Activated CD4-positive, alpha-beta T cell treated with anti-CD3 and anti-CD28 coated beads for 36 hours (primary cell): ENCODE measurements at regions not wholly inside any gene's neighbourhood (a gene's known extent, or its start where the extent isn't known, plus 50 kb on each side); places are given as distances from the start of the nearest gene placed in this dataset.

ENCODE experiments used
- ATAC-seq: fragments of 200-7000 bp; cut with Tn5 transposase; one replicate; pipeline ENCODE4 v1.10.0; 2021; ENCODE audit warnings: mild to moderate bottlenecking, moderate library complexity
- CTCF ChIA-PET: fragments of 350-600 bp; sonication (Branson Sonifier 250); formaldehyde crosslinking; loops from one replicate; lab custom pipeline; 2021; ENCODE audit warnings: antibody characterized with exemption; lab: Charles Lee
- POLR2A ChIA-PET: fragments of 350-600 bp; sonication (Branson Sonifier 250); formaldehyde crosslinking; loops from one replicate; lab custom pipeline; 2021; ENCODE audit warnings: antibody characterized with exemption, inconsistent platforms; lab: Charles Lee
- DNase-seq: peaks from one replicate; pipeline ENCODE4 v3.0.0-alpha.2; 2020
- H3K27ac Mint-ChIP-seq: one replicate; pipeline ENCODE4 v1.8.0; 2021; ENCODE audit warnings: mixed read lengths
- H3K27me3 Mint-ChIP-seq: one replicate; pipeline ENCODE4 v1.8.0; 2021; ENCODE audit warnings: mixed read lengths
- H3K36me3 Mint-ChIP-seq: one replicate; pipeline ENCODE4 v1.8.0; 2021; ENCODE audit warnings: low read depth, mixed read lengths
- H3K4me1 Mint-ChIP-seq: one replicate; pipeline ENCODE4 v1.8.0; 2021; ENCODE audit warnings: mixed read lengths
- H3K4me3 Mint-ChIP-seq: one replicate; pipeline ENCODE4 v1.8.0; 2021; ENCODE audit warnings: mild to moderate bottlenecking, moderate library complexity, mixed read lengths
- H3K9me3 Mint-ChIP-seq: one replicate; pipeline ENCODE4 v1.8.0; 2021; ENCODE audit warnings: low read depth, mixed read lengths
- intact Hi-C, 2 experiments: fragments of 100-400 bp; cut with DNase I in 1 of 2; cut with micrococcal nuclease in 1 of 2; formaldehyde crosslinking; loops; one replicate each; pipeline versions ENCODE4 v1.14.2 to v1.15.1; 2022 to 2024; cut with DNase I, micrococcal nuclease

GRCh38 chr9:126057121-126057825 is 269.4 kb upstream of the MVB12B start:
- H3K27me3 Mint-ChIP-seq = peaks cover 10% of the 10 kb centered on the region
- DNase-seq = no peak
- no peaks in the 10 kb centered on the region for H3K36me3 Mint-ChIP-seq
- ChIA-PET POLR2A (no interaction called here), CTCF (no interaction called here)
- H3K4me1 Mint-ChIP-seq = no peaks in the 10 kb centered on the region
- no peak overlapping the region for H3K4me3 Mint-ChIP-seq
- H3K9me3 Mint-ChIP-seq = no peaks in the 10 kb centered on the region
- intact Hi-C loops = no loop called here
- no peak overlapping the region for H3K27ac Mint-ChIP-seq
- ATAC-seq = no peak

- H3K9me3 Mint-ChIP-seq = no peaks in the 10 kb centered on the region
- H3K27me3 Mint-ChIP-seq = peaks cover 9% of the 10 kb centered on the region
- no peaks in the 10 kb centered on the region for H3K4me1 Mint-ChIP-seq
- ChIA-PET CTCF (no interaction called here), POLR2A (no interaction called here)
- DNase-seq = no peak
- ATAC-seq = no peak
- no peaks in the 10 kb centered on the region for H3K36me3 Mint-ChIP-seq
- H3K4me3 Mint-ChIP-seq = no peak overlapping the region
- no peak overlapping the region for H3K27ac Mint-ChIP-seq
- intact Hi-C loops = no loop called here
These were observed 268.6 kb upstream of the MVB12B start for GRCh38 chr9:126058011-126058531.

GRCh38 chr9:126058591-126058990 is 268.0 kb upstream of the MVB12B start:
- Mint-ChIP-seq H3K4me3 (no peak overlapping the region), H3K4me1 (no peaks in the 10 kb centered on the region), H3K27ac (no peak overlapping the region), H3K9me3 (no peaks in the 10 kb centered on the region), H3K36me3 (no peaks in the 10 kb centered on the region), H3K27me3 (peaks cover 7% of the 10 kb centered on the region)
- POLR2A ChIA-PET = no interaction called here
- CTCF ChIA-PET = no interaction called here
- no peak for ATAC-seq
- intact Hi-C loops = no loop called here
- no peak for DNase-seq

GRCh38 chr9:126061575-126061974 is 265.1 kb upstream of the MVB12B start:
- ChIA-PET POLR2A (no interaction called here), CTCF (no interaction called here)
- H3K9me3 Mint-ChIP-seq = no peaks in the 10 kb centered on the region

GRCh38 chr9:126062158-126062886 is 264.3 kb upstream of the MVB12B start:
- CTCF ChIA-PET = no interaction called here
- Mint-ChIP-seq H3K27me3 (peaks cover 9% of the 10 kb centered on the region), H3K4me1 (no peaks in the 10 kb centered on the region), H3K27ac (no peak overlapping the region), H3K4me3 (no peak overlapping the region), H3K9me3 (no peaks in the 10 kb centered on the region), H3K36me3 (no peaks in the 10 kb centered on the region)
- no peak for ATAC-seq
- DNase-seq = no peak
- intact Hi-C loops = no loop called here
- POLR2A ChIA-PET = no interaction called here

More at GRCh38 chr9:126061575-126061974, 265.1 kb upstream of the MVB12B start:
- Mint-ChIP-seq H3K27ac (no peak overlapping the region), H3K36me3 (no peaks in the 10 kb centered on the region), H3K4me1 (no peaks in the 10 kb centered on the region), H3K27me3 (peaks cover 9% of the 10 kb centered on the region), H3K4me3 (no peak overlapping the region)
- ATAC-seq (no peak), DNase-seq (no peak)
- intact Hi-C loops = no loop called here

- Mint-ChIP-seq H3K27me3 (peaks cover 9% of the 10 kb centered on the region), H3K36me3 (no peaks in the 10 kb centered on the region), H3K4me1 (no peaks in the 10 kb centered on the region), H3K4me3 (no peak overlapping the region), H3K27ac (no peak overlapping the region), H3K9me3 (no peaks in the 10 kb centered on the region)
- CTCF ChIA-PET = no interaction called here
- POLR2A ChIA-PET = no interaction called here
- ATAC-seq (no peak), DNase-seq (no peak)
- intact Hi-C loops = no loop called here
These were observed 263.3 kb upstream of the MVB12B start for GRCh38 chr9:126063326-126063725.

- intact Hi-C loops = no loop called here
- Mint-ChIP-seq H3K4me3 (no peak overlapping the region), H3K27me3 (peaks cover 4% of the 10 kb centered on the region), H3K4me1 (no peaks in the 10 kb centered on the region), H3K9me3 (no peaks in the 10 kb centered on the region), H3K36me3 (no peaks in the 10 kb centered on the region), H3K27ac (no peak overlapping the region)
- CTCF ChIA-PET = no interaction called here
- POLR2A ChIA-PET = interaction anchor here (0.9 kb wide), 1 partner anchor 68 kb away, joined by 4 read pairs; no protein-coding TSS in a partner anchor
- ATAC-seq = no peak
- no peak for DNase-seq
These were observed 260.5 kb upstream of the MVB12B start for GRCh38 chr9:126066131-126066530.

GRCh38 chr9:126067031-126067734 is 259.4 kb upstream of the MVB12B start:
- CTCF ChIA-PET = no interaction called here
- H3K27me3 Mint-ChIP-seq = peaks cover 9% of the 10 kb centered on the region
- no peak for DNase-seq
- POLR2A ChIA-PET = no interaction called here
- no peaks in the 10 kb centered on the region for H3K4me1 Mint-ChIP-seq
- no peak overlapping the region for H3K4me3 Mint-ChIP-seq
- H3K9me3 Mint-ChIP-seq = no peaks in the 10 kb centered on the region
- no peak for ATAC-seq
- intact Hi-C loops = no loop called here
- no peaks in the 10 kb centered on the region for H3K36me3 Mint-ChIP-seq
- H3K27ac Mint-ChIP-seq = no peak overlapping the region

- intact Hi-C loops = no loop called here
- H3K36me3 Mint-ChIP-seq = no peaks in the 10 kb centered on the region
- H3K27me3 Mint-ChIP-seq = peaks cover 12% of the 10 kb centered on the region
- no peak overlapping the region for H3K27ac Mint-ChIP-seq
- CTCF ChIA-PET = no interaction called here
- DNase-seq = no peak
- no peaks in the 10 kb centered on the region for H3K4me1 Mint-ChIP-seq
- H3K9me3 Mint-ChIP-seq = no peaks in the 10 kb centered on the region
- no peak overlapping the region for H3K4me3 Mint-ChIP-seq
- ATAC-seq = no peak
- POLR2A ChIA-PET = no interaction called here
These were observed 257.9 kb upstream of the MVB12B start for GRCh38 chr9:126068534-126069230.

- intact Hi-C loops = no loop called here
- Mint-ChIP-seq H3K36me3 (no peaks in the 10 kb centered on the region), H3K4me3 (no peak overlapping the region), H3K9me3 (no peaks in the 10 kb centered on the region), H3K27me3 (peaks cover 12% of the 10 kb centered on the region), H3K27ac (no peak overlapping the region), H3K4me1 (no peaks in the 10 kb centered on the region)
- ATAC-seq (no peak), DNase-seq (no peak)
- ChIA-PET CTCF (no interaction called here), POLR2A (no interaction called here)
These were observed 257.2 kb upstream of the MVB12B start for GRCh38 chr9:126069400-126069955.

GRCh38 chr9:126070058-126070655 is 256.5 kb upstream of the MVB12B start:
- no peak for ATAC-seq
- no peaks in the 10 kb centered on the region for H3K36me3 Mint-ChIP-seq
- POLR2A ChIA-PET = no interaction called here

More at GRCh38 chr9:126070058-126070655, 256.5 kb upstream of the MVB12B start:
- H3K4me1 Mint-ChIP-seq = no peaks in the 10 kb centered on the region
- no peaks in the 10 kb centered on the region for H3K9me3 Mint-ChIP-seq
- DNase-seq = no peak
- H3K27me3 Mint-ChIP-seq = peaks cover 12% of the 10 kb centered on the region
- intact Hi-C loops = no loop called here
- CTCF ChIA-PET = no interaction called here
- H3K27ac Mint-ChIP-seq = no peak overlapping the region
- H3K4me3 Mint-ChIP-seq = no peak overlapping the region
